PFSK-1 (cell line): ENCODE measurements at regions not wholly inside any gene's neighbourhood (a gene's known extent, or its start where the extent isn't known, plus 50 kb on each side); places are given as distances from the start of the nearest gene placed in this dataset.

ENCODE experiments used
- FOXP2 ChIP-seq: optimal IDR thresholded peaks from 2 replicates; pipeline ENCODE3; 2011; ENCODE audit warnings: borderline replicate concordance, control low read depth, inconsistent platforms; ENCODE audit not compliant: insufficient read depth; ENCODE audit errors: extremely low read length, extremely low read depth
- POLR2AphosphoS5 ChIP-seq: IDR thresholded peaks from 2 replicates; pipeline ENCODE4 v1.6.1; 2012; ENCODE audit warnings: low read depth, mild to moderate bottlenecking, control low read depth, low read length, moderate library complexity
- REST ChIP-seq, 2 experiments: IDR thresholded peaks; 2 replicates each; pipeline versions ENCODE4 v1.6.1 to v1.8.0; 2011 to 2012; ENCODE audit warnings: low read depth in 2 of 2, low read length in 2 of 2, control low read depth in 1 of 2, inconsistent platforms in 1 of 2, mild to moderate bottlenecking in 1 of 2, moderate library complexity in 1 of 2; ENCODE audit not compliant: insufficient read depth in 1 of 2
- SIN3A ChIP-seq: IDR thresholded peaks from 2 replicates; pipeline ENCODE4 v1.6.1; 2012; ENCODE audit warnings: mild to moderate bottlenecking, low read length, moderate library complexity, borderline replicate concordance; ENCODE audit not compliant: insufficient read depth
- TAF1 ChIP-seq: IDR thresholded peaks from 2 replicates; pipeline ENCODE4 v1.6.1; 2012; ENCODE audit warnings: low read length, control low read depth, borderline replicate concordance; ENCODE audit not compliant: insufficient read depth

GRCh38 chr4:96003951-96004740 lies 164.3 kb downstream of the PDHA2 start:
- TF ChIP-seq FOXP2 (no peak), REST (IDR thresholded peaks at IDR 0.05; ENCODE audit: insufficient read depth in 1 of 2, low read depth in 2 of 2, low read length in 2 of 2) (no peak), TAF1 (no peak), SIN3A (no peak), POLR2AphosphoS5 (no peak)

- no peak for TF ChIP-seq SIN3A
- no peak for TF ChIP-seq POLR2AphosphoS5
- no peak for TF ChIP-seq FOXP2
- TF ChIP-seq REST (IDR thresholded peaks at IDR 0.05; ENCODE audit: insufficient read depth in 1 of 2, low read depth in 2 of 2, low read length in 2 of 2): no peak
- TF ChIP-seq TAF1: no peak
Measured at GRCh38 chr4:96009427-96010119, 169.7 kb downstream of the PDHA2 start.

- no peak for TF ChIP-seq POLR2AphosphoS5
- no peak for TF ChIP-seq TAF1
- no peak for TF ChIP-seq REST (IDR thresholded peaks at IDR 0.05; ENCODE audit: insufficient read depth in 1 of 2, low read depth in 2 of 2, low read length in 2 of 2)
- no peak for TF ChIP-seq FOXP2
- no peak for TF ChIP-seq SIN3A
Measured at GRCh38 chr4:96012687-96013086, 172.8 kb downstream of the PDHA2 start.

DNA sequence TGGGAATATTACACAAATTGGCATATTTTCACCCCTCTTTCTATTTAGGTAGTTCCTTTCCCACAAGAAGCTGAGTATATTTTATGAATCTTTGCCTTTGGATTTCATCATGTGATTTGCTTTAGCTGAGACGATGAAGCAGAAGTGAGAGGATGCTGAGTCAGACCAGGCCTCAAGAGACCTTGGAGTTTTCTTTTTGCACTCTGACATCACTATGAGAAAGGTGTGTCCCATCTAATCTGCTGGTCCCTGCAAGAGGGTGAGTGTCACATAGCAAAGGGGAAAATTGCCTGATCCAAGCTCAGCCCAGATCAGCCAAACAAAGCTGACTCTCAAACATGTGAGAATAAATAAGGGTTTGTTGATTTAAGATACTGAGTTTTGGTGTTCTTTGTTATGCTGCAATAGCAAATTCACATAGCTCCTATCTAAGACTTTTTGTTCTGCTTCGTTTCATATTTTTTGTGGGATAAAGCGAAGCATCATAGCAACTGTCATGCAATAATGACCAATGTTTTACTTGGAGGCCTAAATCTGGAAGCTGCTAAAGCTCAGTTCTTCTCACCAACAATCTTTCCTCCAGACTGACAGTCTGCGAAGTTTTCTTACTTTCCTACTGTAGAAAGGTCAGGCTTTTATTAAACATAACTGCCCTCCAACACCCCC lies 176.9 kb downstream of the PDHA2 start:
- TF ChIP-seq FOXP2 (no peak), POLR2AphosphoS5 (no peak), TAF1 (no peak), SIN3A (no peak), REST (IDR thresholded peaks at IDR 0.05; ENCODE audit: insufficient read depth in 1 of 2, low read depth in 2 of 2, low read length in 2 of 2) (no peak)
